Panc1 (cell line): ENCODE measurements at regions not wholly inside any gene's neighbourhood (a gene's known extent, or its start where the extent isn't known, plus 50 kb on each side); places are given as distances from the start of the nearest gene placed in this dataset.

Experiments used
- ATAC-seq: fragments of 200-7000 bp; cut with Tn5 transposase; 2 replicates; pipeline ENCODE4 v1.9.1; 2020; ENCODE audit warnings: mild to moderate bottlenecking, moderate library complexity
- BruUV-seq: library from RNA; stranded (reverse); fragments of 400-500 nt; replicated peaks from 2 replicates; lab custom pipeline; 2021; lab: Mats Ljungman, UMichigan
- CTCF ChIA-PET: fragments of 300-600 bp; sonication (Branson Sonifier 250); formaldehyde crosslinking; loops from one replicate; lab custom pipeline; 2022; ENCODE audit warnings: antibody characterized with exemption; lab: Charles Lee
- POLR2A ChIA-PET: fragments of 300-600 bp; sonication (Branson Sonifier 250); formaldehyde crosslinking; loops from one replicate; lab custom pipeline; 2022; ENCODE audit warnings: antibody characterized with exemption; lab: Charles Lee
- DNase-seq: peaks from one replicate; pipeline ENCODE4 v3.0.0-alpha.2; 2010; ENCODE audit warnings: low read depth, low spot score
- H3K27ac ChIP-seq: 2 replicates; pipeline ENCODE4 v1.5.1; 2011; ENCODE audit warnings: mild to moderate bottlenecking, low read length, inconsistent platforms
- H3K27me3 ChIP-seq: fragments of 200-500 bp; sonication (Bioruptor generic); 2 replicates; pipeline ENCODE4 v1.6.0; 2014; ENCODE audit warnings: low read length, inconsistent platforms; ENCODE audit not compliant: control insufficient read depth, insufficient read depth
- H3K36me3 ChIP-seq: fragments of 200-500 bp; sonication (Bioruptor generic); 2 replicates; pipeline ENCODE4 v1.5.1; 2014; ENCODE audit warnings: inconsistent platforms, mild to moderate bottlenecking, low read length, moderate library complexity; ENCODE audit not compliant: control insufficient read depth, insufficient read depth
- H3K4me1 ChIP-seq: 2 replicates; pipeline ENCODE4 v1.5.1; 2011; ENCODE audit warnings: inconsistent platforms, mild to moderate bottlenecking, low read length, moderate library complexity; ENCODE audit not compliant: control insufficient read depth, insufficient read depth
- H3K4me3 ChIP-seq, 2 experiments: 2 replicates each; pipeline ENCODE4 v1.5.1; 2011 to 2012; ENCODE audit warnings: low read depth in 2 of 2, low read length in 2 of 2, mild to moderate bottlenecking in 2 of 2, inconsistent platforms in 1 of 2, moderate library complexity in 1 of 2
- H3K9me3 ChIP-seq: fragments of 200-500 bp; sonication (Bioruptor generic); 2 replicates; pipeline ENCODE4 v1.5.1; 2014; ENCODE audit warnings: low read depth, mild to moderate bottlenecking, inconsistent platforms, low read length, moderate library complexity; ENCODE audit not compliant: control insufficient read depth, insufficient read depth
- POLR2AphosphoS5 ChIP-seq: IDR thresholded peaks from 2 replicates; pipeline ENCODE4 v1.6.1; 2012; ENCODE audit warnings: mild to moderate bottlenecking, low read depth, low read length, moderate library complexity
- REST ChIP-seq, 2 experiments: IDR thresholded peaks; 2 replicates each; pipeline ENCODE4 v1.6.1; 2011 to 2012; ENCODE audit warnings: low read depth in 2 of 2, control low read depth in 1 of 2, low read length in 1 of 2, mild to moderate bottlenecking in 1 of 2, moderate library complexity in 1 of 2; ENCODE audit not compliant: insufficient read depth in 1 of 2
- SIN3A ChIP-seq: IDR thresholded peaks from 2 replicates; pipeline ENCODE4 v1.6.1; 2012; ENCODE audit warnings: low read depth, mild to moderate bottlenecking, low read length, moderate library complexity, borderline replicate concordance; ENCODE audit not compliant: insufficient read depth
- TCF7L2 ChIP-seq: IDR thresholded peaks from 2 replicates; pipeline ENCODE4 v1.6.1; 2011; ENCODE audit warnings: mild to moderate bottlenecking, low read depth, low read length, inconsistent platforms
- in situ Hi-C: cut with HindIII; loops from 2 replicates; pipeline ENCODE4 v1.10.0; 2016; ENCODE audit warnings: low sequenced_read_pairs, low pct_unique_long_range_greater_than_20kb
- intact Hi-C: fragments of 100-400 bp; cut with micrococcal nuclease; formaldehyde crosslinking; loops from one replicate; pipeline ENCODE4 v1.10.0; 2022; ENCODE audit not compliant: unreplicated experiment
- TF ChIP-seq, protein P1 (sequence below): fragments of 450-650 bp; IDR thresholded peaks from 2 replicates; pipeline ENCODE4 v1.5.1; 2017; ENCODE audit warnings: mild to moderate bottlenecking

DNA sequence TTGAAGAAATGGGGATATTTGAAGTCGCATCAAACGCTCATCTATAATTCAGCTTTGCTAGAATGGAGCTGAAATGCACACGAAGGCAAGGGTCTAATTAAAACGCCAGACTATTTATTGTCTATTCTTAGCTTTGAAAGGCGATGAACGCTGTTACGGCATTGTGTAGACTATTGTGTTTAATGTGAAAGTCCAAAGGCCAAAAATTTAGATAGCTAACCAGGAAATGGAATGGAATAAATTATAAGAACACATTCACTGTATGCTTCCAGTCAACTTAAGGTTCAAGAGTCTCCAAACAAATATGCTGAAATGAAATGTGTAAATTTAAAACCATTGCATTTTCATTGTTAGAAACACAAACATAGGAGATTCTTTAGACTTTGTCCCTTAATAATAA, 186.2 kb downstream of the CWF19L2 start:
- Histone ChIP-seq H3K9me3 (no peaks in the 10 kb centered on the region), H3K4me3 (no peak overlapping the region), H3K36me3 (no peaks in the 10 kb centered on the region), H3K4me1 (no peaks in the 10 kb centered on the region), H3K27me3 (peaks cover 6% of the 10 kb centered on the region), H3K27ac (no peak overlapping the region)
- DNase-seq (no peak), ATAC-seq (no peak)
- in situ Hi-C loops: no loop called here
- CTCF ChIA-PET: no interaction called here
- POLR2A ChIA-PET: no interaction called here
- intact Hi-C loops: no loop called here
- no TSS peak for BruUV-seq
- TF ChIP-seq SIN3A: no peak

GRCh38 chr11:107268977-107269376, 188.6 kb downstream of the CWF19L2 start:
- CTCF ChIA-PET: no interaction called here
- Histone ChIP-seq H3K4me1 (no peaks in the 10 kb centered on the region), H3K27ac (no peak overlapping the region), H3K27me3 (peaks cover 6% of the 10 kb centered on the region), H3K4me3 (no peak overlapping the region), H3K36me3 (no peaks in the 10 kb centered on the region), H3K9me3 (no peaks in the 10 kb centered on the region)
- POLR2A ChIA-PET: no interaction called here
- BruUV-seq: no TSS peak
- DNase-seq (no peak), ATAC-seq (no peak)
- intact Hi-C loops: no loop called here
- in situ Hi-C loops: no loop called here
- no peak for TF ChIP-seq TCF7L2
- TF ChIP-seq SIN3A: no peak
- TF ChIP-seq POLR2AphosphoS5: no peak
- TF ChIP-seq REST (IDR thresholded peaks at IDR 0.05; ENCODE audit: insufficient read depth in 1 of 2, low read depth in 2 of 2, low read length in 1 of 2): no peak
- TF ChIP-seq, protein P1, sequence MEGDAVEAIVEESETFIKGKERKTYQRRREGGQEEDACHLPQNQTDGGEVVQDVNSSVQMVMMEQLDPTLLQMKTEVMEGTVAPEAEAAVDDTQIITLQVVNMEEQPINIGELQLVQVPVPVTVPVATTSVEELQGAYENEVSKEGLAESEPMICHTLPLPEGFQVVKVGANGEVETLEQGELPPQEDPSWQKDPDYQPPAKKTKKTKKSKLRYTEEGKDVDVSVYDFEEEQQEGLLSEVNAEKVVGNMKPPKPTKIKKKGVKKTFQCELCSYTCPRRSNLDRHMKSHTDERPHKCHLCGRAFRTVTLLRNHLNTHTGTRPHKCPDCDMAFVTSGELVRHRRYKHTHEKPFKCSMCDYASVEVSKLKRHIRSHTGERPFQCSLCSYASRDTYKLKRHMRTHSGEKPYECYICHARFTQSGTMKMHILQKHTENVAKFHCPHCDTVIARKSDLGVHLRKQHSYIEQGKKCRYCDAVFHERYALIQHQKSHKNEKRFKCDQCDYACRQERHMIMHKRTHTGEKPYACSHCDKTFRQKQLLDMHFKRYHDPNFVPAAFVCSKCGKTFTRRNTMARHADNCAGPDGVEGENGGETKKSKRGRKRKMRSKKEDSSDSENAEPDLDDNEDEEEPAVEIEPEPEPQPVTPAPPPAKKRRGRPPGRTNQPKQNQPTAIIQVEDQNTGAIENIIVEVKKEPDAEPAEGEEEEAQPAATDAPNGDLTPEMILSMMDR: no peak

- H3K27me3 ChIP-seq: peaks cover 6% of the 10 kb centered on the region; the same call in 1 of the 2 replicates
- in situ Hi-C loops (no loop called here), intact Hi-C loops (no loop called here)
- H3K4me1 ChIP-seq: no peaks in the 10 kb centered on the region
- H3K27ac ChIP-seq: no peak overlapping the region
- ATAC-seq (no peak), DNase-seq (no peak)
- BruUV-seq: no TSS peak
- ChIA-PET POLR2A (interaction anchor here (0.7 kb wide), 1 partner anchor 289 kb away, joined by 5 read pairs; no protein-coding TSS in a partner anchor), CTCF (no interaction called here)
- no peaks in the 10 kb centered on the region for H3K36me3 ChIP-seq
- no peak overlapping the region for H3K4me3 ChIP-seq
- H3K9me3 ChIP-seq: no peaks in the 10 kb centered on the region
- TF ChIP-seq SIN3A: no peak
- TF ChIP-seq POLR2AphosphoS5: no peak
- no peak for TF ChIP-seq TCF7L2
- TF ChIP-seq, protein P1: no peak
- TF ChIP-seq REST (IDR thresholded peaks at IDR 0.05; ENCODE audit: insufficient read depth in 1 of 2, low read depth in 2 of 2, low read length in 1 of 2): no peak
Measured at GRCh38 chr11:107266455-107266854, 191.2 kb downstream of the CWF19L2 start.
